PC-9 (cell line): ENCODE measurements at regions not wholly inside any gene's neighbourhood (a gene's known extent, or its start where the extent isn't known, plus 50 kb on each side); places are given as distances from the start of the nearest gene placed in this dataset.

Experiments used
- EZH2 ChIP-seq: fragments of 200-600 bp; sonication (generic); IDR thresholded peaks from 2 replicates; pipeline ENCODE4 v1.8.0; 2017; ENCODE audit warnings: antibody characterized with exemption, low read depth
- TF ChIP-seq, protein P1 (sequence below): fragments of 200-600 bp; sonication (generic); conservative IDR thresholded peaks from 2 replicates; pipeline ENCODE4 v1.6.1; 2017; ENCODE audit warnings: mixed run types, antibody characterized with exemption, mild to moderate bottlenecking, moderate library complexity

DNA sequence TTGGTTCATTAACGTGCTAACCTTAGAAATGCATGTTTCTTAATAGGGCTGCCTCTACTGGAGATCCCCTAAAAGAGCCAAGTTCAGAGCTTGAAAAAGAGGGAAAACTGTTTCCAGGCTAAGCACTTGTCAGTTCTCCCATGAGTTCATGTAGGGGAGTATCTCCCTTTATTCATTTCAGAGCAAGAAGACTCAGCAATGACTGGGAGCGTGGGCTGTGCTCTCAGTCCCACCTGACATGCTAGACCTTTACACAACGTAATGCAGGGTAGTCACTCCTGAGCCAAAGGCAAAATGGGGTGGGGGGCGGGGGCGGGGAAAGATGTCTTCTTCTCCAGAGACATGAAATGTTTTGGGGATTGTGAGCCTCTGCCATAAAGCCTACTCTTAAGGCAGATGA is 420.1 kb upstream of the MCTP2 start:
- TF ChIP-seq EZH2 = no peak
- TF ChIP-seq, protein P1, sequence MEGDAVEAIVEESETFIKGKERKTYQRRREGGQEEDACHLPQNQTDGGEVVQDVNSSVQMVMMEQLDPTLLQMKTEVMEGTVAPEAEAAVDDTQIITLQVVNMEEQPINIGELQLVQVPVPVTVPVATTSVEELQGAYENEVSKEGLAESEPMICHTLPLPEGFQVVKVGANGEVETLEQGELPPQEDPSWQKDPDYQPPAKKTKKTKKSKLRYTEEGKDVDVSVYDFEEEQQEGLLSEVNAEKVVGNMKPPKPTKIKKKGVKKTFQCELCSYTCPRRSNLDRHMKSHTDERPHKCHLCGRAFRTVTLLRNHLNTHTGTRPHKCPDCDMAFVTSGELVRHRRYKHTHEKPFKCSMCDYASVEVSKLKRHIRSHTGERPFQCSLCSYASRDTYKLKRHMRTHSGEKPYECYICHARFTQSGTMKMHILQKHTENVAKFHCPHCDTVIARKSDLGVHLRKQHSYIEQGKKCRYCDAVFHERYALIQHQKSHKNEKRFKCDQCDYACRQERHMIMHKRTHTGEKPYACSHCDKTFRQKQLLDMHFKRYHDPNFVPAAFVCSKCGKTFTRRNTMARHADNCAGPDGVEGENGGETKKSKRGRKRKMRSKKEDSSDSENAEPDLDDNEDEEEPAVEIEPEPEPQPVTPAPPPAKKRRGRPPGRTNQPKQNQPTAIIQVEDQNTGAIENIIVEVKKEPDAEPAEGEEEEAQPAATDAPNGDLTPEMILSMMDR = no peak
